GM23338 (cell line): ENCODE measurements at regions not wholly inside any gene's neighbourhood (a gene's known extent, or its start where the extent isn't known, plus 50 kb on each side); places are given as distances from the start of the nearest gene placed in this dataset.
A peak's percentile ranks its signal among the peaks of the same experiment; 100 is the strongest.

Source experiments
- ATAC-seq: fragments of 200-7000 bp; cut with Tn5 transposase; 3 replicates; pipeline ENCODE4 v1.9.1; 2020
- DNase-seq: peaks from one replicate; pipeline ENCODE4 v3.0.0-alpha.2; 2015; ENCODE audit warnings: low spot score
- H2AFZ ChIP-seq: fragments of 200-600 bp; sonication (generic); 2 replicates; pipeline ENCODE4 v1.8.0; 2016; ENCODE audit warnings: antibody characterized with exemption, mild to moderate bottlenecking, moderate library complexity
- H3F3A ChIP-seq: fragments of 200-600 bp; sonication (generic); replicated peaks from 2 replicates; pipeline ENCODE4 v1.8.0; 2017; ENCODE audit warnings: antibody characterized with exemption, mixed run types, low read depth
- H3K27ac ChIP-seq: fragments of 200-600 bp; sonication (generic); 2 replicates; pipeline ENCODE4 v1.6.1; 2016; ENCODE audit warnings: low read depth
- H3K27me3 ChIP-seq: fragments of 200-600 bp; sonication (generic); 2 replicates; pipeline ENCODE4 v1.8.0; 2016; ENCODE audit warnings: mild to moderate bottlenecking, mixed run types, moderate library complexity; ENCODE audit not compliant: insufficient read depth
- H3K36me3 ChIP-seq: fragments of 200-600 bp; sonication (generic); 2 replicates; pipeline ENCODE4 v1.8.0; 2016; ENCODE audit warnings: mild to moderate bottlenecking; ENCODE audit not compliant: insufficient read depth
- H3K4me1 ChIP-seq: fragments of 200-600 bp; sonication (generic); 2 replicates; pipeline ENCODE4 v1.8.0; 2016; ENCODE audit warnings: mild to moderate bottlenecking, moderate library complexity; ENCODE audit not compliant: insufficient read depth
- H3K4me2 ChIP-seq: fragments of 200-600 bp; sonication (generic); 2 replicates; pipeline ENCODE4 v1.7.1; 2017; ENCODE audit warnings: mixed run types
- H3K4me3 ChIP-seq: fragments of 200-600 bp; sonication (generic); 2 replicates; pipeline ENCODE4 v1.6.1; 2016; ENCODE audit warnings: mixed run types
- H3K79me2 ChIP-seq: fragments of 200-600 bp; sonication (generic); replicated peaks from 2 replicates; pipeline ENCODE4 v1.8.0; 2017; ENCODE audit warnings: mild to moderate bottlenecking; ENCODE audit not compliant: insufficient read depth
- H3K9me2 ChIP-seq: fragments of 200-600 bp; sonication (generic); 2 replicates; pipeline ENCODE4 v1.8.0; 2017; ENCODE audit not compliant: insufficient read depth
- H4K20me1 ChIP-seq: fragments of 200-600 bp; sonication (generic); replicated peaks from 2 replicates; pipeline ENCODE4 v1.8.0; 2017; ENCODE audit warnings: mild to moderate bottlenecking; ENCODE audit not compliant: insufficient read depth
- H3K27ac Mint-ChIP-seq: 2 replicates; pipeline ENCODE4 v1.8.0; 2020; ENCODE audit warnings: inconsistent platforms, mild to moderate bottlenecking, moderate library complexity, mixed read lengths
- H3K27me3 Mint-ChIP-seq: 3 replicates; pipeline ENCODE4 v1.8.0; 2022; ENCODE audit warnings: low read depth, mild to moderate bottlenecking, moderate library complexity, mixed read lengths, inconsistent platforms; ENCODE audit not compliant: insufficient read depth, poor library complexity
- H3K36me3 Mint-ChIP-seq: 3 replicates; pipeline ENCODE4 v1.8.0; 2021; ENCODE audit warnings: low read depth, mild to moderate bottlenecking, inconsistent platforms, moderate library complexity, mixed read lengths
- H3K4me1 Mint-ChIP-seq: 3 replicates; pipeline ENCODE4 v1.8.0; 2020; ENCODE audit warnings: mild to moderate bottlenecking, inconsistent platforms, mixed read lengths
- H3K4me3 Mint-ChIP-seq: 3 replicates; pipeline ENCODE4 v1.8.0; 2021; ENCODE audit warnings: moderate library complexity, mild to moderate bottlenecking, inconsistent platforms, mixed read lengths
- H3K9me3 Mint-ChIP-seq: 3 replicates; pipeline ENCODE4 v1.8.0; 2020; ENCODE audit warnings: moderate library complexity, mild to moderate bottlenecking, inconsistent platforms, mixed read lengths
- CREB1 ChIP-seq: fragments of 250-450 bp; sonication (Bioruptor Pico); IDR thresholded peaks from 2 replicates; pipeline ENCODE4 v1.5.0; 2020; ENCODE audit warnings: low read depth, mild to moderate bottlenecking, moderate library complexity
- CTCF ChIP-seq, 2 experiments: fragments of 200-600 bp in 1 of 2; sonication (generic) in 1 of 2; conservative IDR thresholded peaks; 2 replicates each; pipeline versions ENCODE4 v1.5.1 to v1.6.1; 2016 to 2017; ENCODE audit warnings: antibody characterized with exemption in 2 of 2, low read depth in 2 of 2, mild to moderate bottlenecking in 2 of 2, moderate library complexity in 1 of 2
- ETS1 ChIP-seq: IDR thresholded peaks from 2 replicates; pipeline ENCODE4 v1.6.1; 2016; ENCODE audit warnings: antibody characterized with exemption
- EZH2 ChIP-seq: fragments of 200-600 bp; sonication (generic); IDR thresholded peaks from one replicate; pipeline ENCODE4 v1.8.0; 2017; ENCODE audit warnings: antibody characterized with exemption, mild to moderate bottlenecking, low read depth; ENCODE audit not compliant: unreplicated experiment
- EZH2phosphoT487 ChIP-seq: fragments of 200-600 bp; sonication (generic); IDR thresholded peaks from one replicate; pipeline ENCODE4 v1.8.1; 2018; ENCODE audit warnings: antibody characterized with exemption; ENCODE audit not compliant: unreplicated experiment
- JUNB ChIP-seq: IDR thresholded peaks from one replicate; pipeline ENCODE4 v1.6.1; 2016; ENCODE audit warnings: antibody characterized with exemption; ENCODE audit not compliant: unreplicated experiment
- NANOG ChIP-seq: IDR thresholded peaks from 2 replicates; pipeline ENCODE4 v1.6.1; 2016; ENCODE audit warnings: antibody characterized with exemption, borderline replicate concordance
- POLR2AphosphoS5 ChIP-seq: IDR thresholded peaks from 2 replicates; pipeline ENCODE4 v1.6.1; 2016; ENCODE audit warnings: antibody characterized with exemption, low read depth
- REST ChIP-seq: IDR thresholded peaks from one replicate; pipeline ENCODE4 v1.6.1; 2018; ENCODE audit warnings: antibody characterized with exemption; ENCODE audit not compliant: unreplicated experiment
- STAT1 ChIP-seq: IDR thresholded peaks from one replicate; pipeline ENCODE4 v1.6.1; 2016; ENCODE audit warnings: antibody characterized with exemption; ENCODE audit not compliant: unreplicated experiment
- ZNF331 ChIP-seq: fragments of 250-450 bp; sonication (Bioruptor Pico); IDR thresholded peaks from 2 replicates; pipeline ENCODE4 v1.5.0; 2020; ENCODE audit warnings: low read depth, mild to moderate bottlenecking, moderate library complexity

GRCh38 chr15:97234851-97235610 is 725.5 kb upstream of the ARRDC4 start:
- H3K4me2 ChIP-seq: no peak overlapping the region
- Mint-ChIP-seq H3K27me3 (no peaks in the 10 kb centered on the region), H3K36me3 (no peaks in the 10 kb centered on the region), H3K9me3 (peaks cover 4% of the 10 kb centered on the region; the same call in 1 of the 3 replicates), H3K4me1 (peaks cover 2% of the 10 kb centered on the region; the same call in 2 of the 3 replicates), H3K4me3 (no peak overlapping the region), H3K27ac (no peak overlapping the region)
- H3K4me1 ChIP-seq: no peaks in the 10 kb centered on the region
- no peaks in the 10 kb centered on the region for H3K9me2 ChIP-seq
- DNase-seq (peak; percentile 74), ATAC-seq (peak; percentile 85)
- H2AFZ ChIP-seq: no peak overlapping the region
- H3K27me3 ChIP-seq: no peaks in the 10 kb centered on the region
- H3K79me2 ChIP-seq: no peaks in the 10 kb centered on the region
- no peak overlapping the region for H3K27ac ChIP-seq
- no peaks in the 10 kb centered on the region for H3K36me3 ChIP-seq
- TF ChIP-seq CTCF (conservative IDR thresholded peaks at IDR 0.05; ENCODE audit: low read depth in 2 of 2) (peak; percentile 97 to 100), STAT1 (no peak)
- H3F3A ChIP-seq: no peaks in the 10 kb centered on the region
- H3K4me3 ChIP-seq: no peak overlapping the region
- H4K20me1 ChIP-seq: no peaks in the 10 kb centered on the region

- no peaks in the 10 kb centered on the region for H3K4me1 ChIP-seq
- H3K4me2 ChIP-seq: no peak overlapping the region
- ATAC-seq (no peak), DNase-seq (no peak)
- Mint-ChIP-seq H3K36me3 (no peaks in the 10 kb centered on the region), H3K27ac (no peak overlapping the region), H3K4me1 (peaks cover 2% of the 10 kb centered on the region; the same call in 2 of the 3 replicates), H3K4me3 (no peak overlapping the region), H3K9me3 (peaks cover 4% of the 10 kb centered on the region; the same call in 1 of the 3 replicates), H3K27me3 (no peaks in the 10 kb centered on the region)
- no peaks in the 10 kb centered on the region for H3K36me3 ChIP-seq
- H3K4me3 ChIP-seq: no peak overlapping the region
- H2AFZ ChIP-seq: no peak overlapping the region
- no peaks in the 10 kb centered on the region for H3K27me3 ChIP-seq
- H3F3A ChIP-seq: no peaks in the 10 kb centered on the region
- H3K9me2 ChIP-seq: no peaks in the 10 kb centered on the region
- H3K27ac ChIP-seq: no peak overlapping the region
- H3K79me2 ChIP-seq: no peaks in the 10 kb centered on the region
- H4K20me1 ChIP-seq: no peaks in the 10 kb centered on the region
- TF ChIP-seq EZH2: no peak
- TF ChIP-seq EZH2phosphoT487: no peak
- no peak for TF ChIP-seq NANOG
- no peak for TF ChIP-seq ETS1
- TF ChIP-seq CREB1 (CRISPR knock-in tag): no peak
- no peak for TF ChIP-seq POLR2AphosphoS5
- no peak for TF ChIP-seq REST
- TF ChIP-seq STAT1: no peak
- no peak for TF ChIP-seq JUNB
- no peak for TF ChIP-seq ZNF331 (CRISPR knock-in tag)
- TF ChIP-seq CTCF (conservative IDR thresholded peaks at IDR 0.05; ENCODE audit: low read depth in 2 of 2): no peak
Observed at GRCh38 chr15:97235611-97235985, 724.9 kb upstream of the ARRDC4 start.
